GM18907 (cell line): ENCODE measurements at regions not wholly inside any gene's neighbourhood (a gene's known extent, or its start where the extent isn't known, plus 50 kb on each side); places are given as distances from the start of the nearest gene placed in this dataset.
A peak's percentile ranks its signal among the peaks of the same experiment; 100 is the strongest.

ENCODE experiments used
- ATAC-seq: cut with Tn5 transposase; IDR thresholded peaks from one replicate; pipeline ENCODE4 v1.9.1; 2021; ENCODE audit warnings: mild to moderate bottlenecking, moderate library complexity; ENCODE audit not compliant: unreplicated experiment

DNA sequence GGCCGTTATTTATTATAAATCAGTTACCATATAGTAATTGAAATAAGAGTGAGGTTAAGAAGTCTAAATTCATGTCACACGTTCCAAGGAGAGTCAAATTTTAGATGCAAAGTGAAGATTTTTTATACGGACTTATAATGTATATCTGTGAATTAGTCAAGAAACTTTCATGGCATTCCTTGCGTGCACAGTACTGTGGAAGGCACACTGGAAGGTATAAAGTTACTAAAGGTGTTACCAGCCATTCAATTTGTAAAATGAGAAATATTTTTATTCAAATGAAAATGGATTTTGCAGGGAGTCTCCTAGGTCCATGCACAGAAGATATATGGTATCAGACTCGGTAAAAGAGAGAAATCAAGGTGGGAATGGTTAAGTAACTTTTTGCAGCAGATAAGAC lies 408.1 kb upstream of the CTNND2 start:
- ATAC-seq, result no peak

- ATAC-seq, result no peak
These were observed 389.9 kb upstream of the CTNND2 start for GRCh38 chr5:12294151-12294550.

DNA sequence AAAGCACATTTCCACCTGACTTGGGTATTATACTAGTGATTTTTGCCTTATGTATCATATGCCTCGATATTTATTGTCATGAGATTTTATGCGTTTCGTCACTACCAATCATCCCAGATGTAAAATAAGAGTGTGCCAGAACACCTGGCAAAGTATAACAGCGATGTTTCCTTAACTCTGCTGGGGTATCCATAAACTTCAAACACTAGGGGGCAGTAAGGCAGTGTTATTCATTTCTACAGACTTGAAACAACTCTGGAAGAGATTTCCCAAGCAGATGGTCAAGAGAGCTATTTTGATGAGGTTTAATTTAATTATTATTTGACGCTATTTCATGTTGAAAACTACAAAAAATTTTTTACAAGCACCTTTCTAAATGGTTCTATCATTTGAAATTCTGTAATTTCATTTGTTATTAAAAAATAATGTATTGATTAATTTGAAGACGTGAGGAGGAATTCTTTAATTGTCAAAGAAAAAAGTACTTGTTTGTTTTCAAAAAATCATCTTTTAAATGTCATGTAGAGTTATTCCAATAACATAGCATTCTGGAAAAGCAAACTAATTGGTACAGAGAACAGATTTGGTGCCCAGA lies 388.5 kb upstream of the CTNND2 start:
- ATAC-seq, result no peak

DNA sequence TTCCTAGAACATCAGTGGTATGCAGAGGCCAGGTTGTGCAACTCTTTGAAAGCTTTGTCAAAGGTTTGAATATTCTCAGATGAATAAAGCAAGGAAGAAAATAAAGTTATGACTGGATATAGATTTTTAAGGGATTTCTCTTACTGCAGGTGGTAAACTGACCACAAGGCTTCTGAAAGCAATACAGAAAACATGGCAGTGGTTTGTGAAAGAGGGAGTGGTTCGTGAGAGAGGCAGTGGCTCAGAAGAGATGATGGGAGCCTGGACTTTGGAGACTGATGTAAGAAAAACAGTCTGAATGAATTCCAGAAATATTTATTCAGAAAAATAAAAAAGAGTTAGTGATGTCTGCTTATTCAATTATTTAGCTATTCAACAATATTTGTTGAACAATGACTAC lies 380.4 kb upstream of the CTNND2 start:
- peak; percentile 54 for ATAC-seq

DNA sequence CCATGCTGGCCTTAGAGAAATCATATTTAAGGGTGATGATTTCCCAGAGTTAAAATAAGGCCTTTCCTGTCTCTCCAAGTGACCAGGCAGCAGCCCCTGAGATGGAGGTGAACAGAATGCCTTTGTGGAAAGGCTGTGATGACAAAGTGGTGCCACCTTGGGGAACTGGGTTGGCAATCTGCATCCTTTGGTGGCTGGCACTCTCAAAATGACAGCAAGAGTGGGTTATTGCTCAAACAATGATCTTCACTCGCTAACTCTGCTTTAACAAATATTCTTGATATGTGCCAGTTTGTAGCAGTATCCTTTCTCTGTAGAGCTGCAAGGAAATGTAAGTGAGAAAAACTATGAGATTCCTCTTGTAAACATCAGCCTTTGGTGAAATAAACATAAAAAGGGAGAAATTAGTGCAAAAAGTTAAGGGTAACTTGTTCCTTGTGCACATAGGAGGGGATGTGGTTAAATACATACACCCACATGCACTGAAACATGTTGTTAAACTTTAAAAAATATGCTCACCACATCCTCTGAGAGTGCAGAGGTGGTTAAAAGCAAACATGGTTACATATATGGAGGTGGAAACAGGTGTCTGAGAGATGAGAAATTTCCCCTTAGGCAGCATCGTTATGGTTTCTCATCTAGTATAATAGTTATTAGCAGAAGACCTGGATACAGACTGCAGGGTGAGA lies 373.4 kb upstream of the CTNND2 start:
- ATAC-seq, result peak; percentile 99

- no peak for ATAC-seq
These were observed 370.0 kb upstream of the CTNND2 start for GRCh38 chr5:12274236-12274635.

GRCh38 chr5:12272389-12272788 lies 368.1 kb upstream of the CTNND2 start:
- ATAC-seq, result no peak

DNA sequence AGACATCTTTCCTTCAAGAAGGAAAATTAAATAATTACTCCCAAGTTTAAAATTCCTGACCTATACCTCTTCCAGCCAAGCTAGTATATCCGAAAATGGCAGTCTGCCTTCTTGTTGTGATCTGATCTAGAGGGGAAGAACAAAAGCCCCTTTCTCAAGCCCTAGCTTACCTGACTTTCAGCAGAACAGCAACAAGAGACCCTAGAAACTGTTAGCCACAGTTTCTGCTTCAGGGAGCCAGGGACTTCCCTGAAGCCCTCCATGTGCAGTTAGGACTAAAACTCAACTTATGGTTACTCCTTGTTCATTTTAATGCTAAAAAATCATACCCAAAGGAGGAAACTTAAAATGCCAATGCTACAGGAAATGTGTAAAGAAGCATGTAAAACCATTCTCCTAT lies 366.7 kb upstream of the CTNND2 start:
- peak; percentile 50 for ATAC-seq

GRCh38 chr5:12269164-12269563 lies 364.9 kb upstream of the CTNND2 start:
- ATAC-seq, result no peak

DNA sequence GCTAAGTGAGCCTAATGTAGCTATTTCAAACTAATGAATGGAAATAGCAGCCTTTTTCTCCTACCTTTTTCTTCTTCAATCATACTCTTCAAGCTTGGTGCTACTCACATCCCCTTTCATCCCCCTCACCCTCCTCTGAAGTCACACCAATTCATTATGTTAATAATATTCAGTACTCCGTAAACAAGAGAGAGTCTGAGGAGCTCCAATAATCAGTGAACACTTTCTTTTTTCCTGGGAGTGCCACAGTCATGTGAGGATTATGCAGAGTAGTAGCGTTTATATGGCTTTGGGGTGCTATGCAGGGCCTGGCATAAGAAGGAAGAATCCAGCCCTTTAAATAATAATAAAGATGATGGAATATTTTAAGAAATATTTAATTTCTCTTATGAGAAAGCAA lies 354.3 kb upstream of the CTNND2 start:
- ATAC-seq, result no peak

DNA sequence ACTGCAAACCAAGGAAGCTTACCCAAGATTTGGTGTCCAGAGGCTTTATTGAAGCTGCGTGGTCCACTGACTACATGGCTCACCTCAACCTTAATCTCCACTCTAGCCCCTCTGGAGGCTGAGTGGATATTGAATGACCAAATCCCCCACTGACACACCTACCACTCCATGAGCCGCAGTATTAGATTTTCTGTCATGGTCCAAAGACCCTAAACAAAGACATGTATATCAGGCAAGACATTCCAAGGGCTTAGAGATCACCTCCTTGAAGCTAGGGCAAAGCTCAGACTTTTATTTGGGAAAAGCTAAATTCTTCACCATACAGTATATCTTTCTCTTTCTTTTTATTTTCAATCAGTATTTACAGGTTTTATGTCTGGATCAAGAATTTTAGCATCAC lies 346.2 kb upstream of the CTNND2 start:
- ATAC-seq, result no peak

DNA sequence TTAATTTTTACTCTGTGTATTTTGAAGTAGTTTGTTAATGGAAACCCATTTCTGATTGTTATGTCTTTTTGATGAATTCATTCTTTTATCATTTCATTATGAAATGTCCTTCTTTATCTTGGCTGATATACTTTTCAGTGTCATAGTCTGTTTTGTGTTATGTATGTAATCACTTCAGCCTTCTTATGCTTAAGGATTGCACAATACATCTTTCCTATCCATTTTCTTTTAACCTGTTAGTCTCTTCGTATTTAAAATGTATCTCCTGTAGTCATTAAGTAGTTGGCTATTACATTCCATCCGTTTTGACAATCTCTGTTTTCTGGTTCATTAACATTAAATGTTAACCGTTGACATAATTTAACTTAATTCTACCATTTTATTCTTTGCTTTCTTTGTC lies 344.6 kb upstream of the CTNND2 start:
- ATAC-seq, result no peak

- no peak for ATAC-seq
These were observed 341.8 kb upstream of the CTNND2 start for GRCh38 chr5:12246036-12246435.

DNA sequence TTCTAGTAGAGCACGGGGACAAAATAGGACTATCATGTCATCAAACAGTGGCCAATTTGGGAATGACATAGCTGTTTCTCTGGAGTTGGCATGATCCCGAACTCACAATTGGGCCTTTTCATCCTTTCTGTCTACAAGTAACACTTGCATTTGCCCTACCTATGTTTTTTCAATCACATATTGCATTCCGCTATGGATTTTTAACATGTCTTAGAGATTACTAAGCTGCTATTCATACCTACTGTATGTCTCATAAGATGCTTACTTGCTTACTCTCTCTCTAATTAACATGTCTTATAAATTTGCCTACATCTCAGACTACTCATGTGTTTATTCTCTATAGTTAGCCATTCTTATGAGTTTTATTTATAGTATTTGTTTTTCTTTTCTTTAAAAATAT lies 341.2 kb upstream of the CTNND2 start:
- ATAC-seq, result no peak

DNA sequence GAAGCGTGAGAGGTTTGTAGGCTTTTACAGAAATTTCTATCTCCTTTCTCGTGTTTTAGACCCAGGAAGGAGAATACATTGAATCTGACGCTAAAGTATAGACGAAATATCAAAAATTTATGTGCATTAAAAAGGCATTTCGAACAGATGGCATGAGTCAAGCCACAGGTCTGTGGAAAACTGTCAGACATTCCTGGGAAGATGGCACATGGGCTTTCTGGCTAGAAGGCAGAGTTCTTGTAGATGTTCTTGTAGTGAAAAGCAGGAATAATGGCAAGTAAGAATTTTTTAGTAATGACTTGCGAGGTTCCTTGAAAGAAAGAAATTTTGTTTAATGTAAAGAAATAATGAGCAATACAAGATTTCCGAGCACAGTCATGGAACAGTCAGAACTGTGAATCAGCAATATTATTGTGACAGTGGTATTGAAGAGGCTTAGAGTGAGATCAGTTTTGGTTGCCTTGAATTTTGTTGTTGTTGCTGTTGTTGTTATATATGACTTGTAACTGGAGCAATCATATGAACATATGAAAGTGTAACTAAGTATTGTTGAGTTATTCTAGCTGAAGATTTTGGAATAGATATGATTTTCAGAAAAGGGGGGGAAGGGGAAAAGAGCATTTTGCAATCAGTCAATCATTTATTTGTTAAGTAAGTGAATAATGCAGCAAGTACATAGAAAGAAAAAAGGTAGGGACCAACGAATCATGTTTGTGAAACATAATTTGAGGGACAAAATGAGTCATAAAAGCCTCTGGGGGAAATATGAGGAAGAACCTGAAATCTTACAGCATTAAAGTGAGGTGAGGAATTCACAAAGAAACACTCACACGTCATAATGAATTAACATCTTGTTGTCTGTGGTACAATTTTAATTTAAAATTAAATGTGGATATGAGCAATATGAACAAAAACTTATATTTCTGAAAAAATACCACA lies 339.0 kb upstream of the CTNND2 start:
- ATAC-seq, result peak; percentile 80

DNA sequence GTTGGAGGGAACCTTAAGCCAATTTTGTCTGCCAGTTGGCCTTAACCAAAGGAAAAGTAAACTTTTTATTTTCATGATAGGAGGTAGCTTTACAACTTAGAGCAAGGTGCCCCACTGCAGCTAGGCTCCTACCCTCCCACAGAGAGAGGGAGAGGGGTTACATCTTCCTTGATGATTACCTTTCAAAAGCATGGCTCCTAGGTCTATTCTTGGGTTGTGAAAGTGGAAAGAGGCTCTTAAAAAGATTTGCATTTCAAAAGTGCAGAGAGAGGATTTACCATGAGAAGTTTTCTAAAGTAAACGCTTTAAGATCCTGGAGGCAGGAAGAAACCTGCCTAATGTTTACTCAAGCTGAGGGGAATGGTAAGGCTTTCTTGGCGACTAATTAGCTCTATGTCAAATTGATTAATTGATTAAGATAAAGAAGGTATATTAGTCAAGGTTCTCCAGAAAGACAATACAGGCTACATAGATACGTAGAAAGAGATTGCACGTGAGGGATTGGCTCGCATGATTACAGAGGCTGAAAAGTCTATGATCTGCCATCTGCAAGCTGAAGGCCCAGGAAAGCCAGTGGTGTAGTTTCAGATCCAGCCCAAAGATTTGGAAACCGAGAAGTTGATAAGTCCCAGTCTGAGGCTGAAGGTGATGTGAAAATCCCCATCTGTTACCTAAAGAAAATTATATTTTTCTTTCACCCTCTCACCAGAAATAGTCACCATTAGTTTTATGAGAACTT lies 333.8 kb upstream of the CTNND2 start:
- ATAC-seq, result no peak

DNA sequence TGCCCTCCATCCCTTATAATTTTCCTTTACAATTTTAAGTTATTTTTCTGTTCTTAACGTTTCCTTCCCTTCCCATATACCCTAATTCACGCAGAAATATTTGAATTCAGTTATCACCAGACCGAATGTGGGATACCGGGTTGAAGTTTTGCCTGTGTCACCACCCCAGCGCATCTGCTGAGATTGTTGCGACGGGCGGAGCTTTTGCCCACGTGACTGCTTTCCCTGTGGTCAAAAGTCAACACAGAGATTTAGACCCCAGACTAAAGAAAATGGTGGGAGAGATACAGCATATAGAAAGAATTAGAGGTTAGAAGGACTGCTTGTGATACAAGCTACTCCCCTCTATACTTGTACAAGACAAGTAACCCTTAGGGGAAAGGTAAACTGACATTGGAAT lies 326.4 kb upstream of the CTNND2 start:
- ATAC-seq, result no peak

- ATAC-seq, result no peak
These were observed 312.8 kb upstream of the CTNND2 start for GRCh38 chr5:12217039-12217438.

- ATAC-seq, result no peak
These were observed 310.2 kb upstream of the CTNND2 start for GRCh38 chr5:12214267-12215015.

- ATAC-seq, result no peak
These were observed 304.3 kb upstream of the CTNND2 start for GRCh38 chr5:12208366-12209100.
